HEK293 (cell line): ENCODE measurements at regions not wholly inside any gene's neighbourhood (a gene's known extent, or its start where the extent isn't known, plus 50 kb on each side); places are given as distances from the start of the nearest gene placed in this dataset.

ENCODE experiments used
- CTCF ChIA-PET: fragments of 350-600 bp; formaldehyde crosslinking; extraction: SDS; loops from one replicate; lab custom pipeline; 2021; ENCODE audit warnings: antibody characterized with exemption; lab: Yijun Ruan, JAX
- POLR2A ChIA-PET: fragments of 300-600 bp; formaldehyde crosslinking; extraction: SDS; loops from one replicate; lab custom pipeline; 2020; ENCODE audit warnings: antibody characterized with exemption, inconsistent platforms; lab: Yijun Ruan, JAX
- H3K27ac ChIP-seq: fragments of 200-500 bp; sonication (Bioruptor generic); 2 replicates; pipeline ENCODE4 v1.5.1; 2014; ENCODE audit warnings: low read depth, low read length, control low read depth, inconsistent platforms; ENCODE audit errors: extremely low read depth
- H3K36me3 ChIP-seq, 2 experiments: fragments of 200-500 bp in 1 of 2; sonication (Bioruptor generic) in 1 of 2; 1 replicate in 1 of 2; 2 replicates in 1 of 2; pipeline ENCODE4 v1.5.1; 2014 to 2017; ENCODE audit warnings: inconsistent platforms in 2 of 2, low read length in 2 of 2; ENCODE audit not compliant: control insufficient read depth in 2 of 2, insufficient read depth in 1 of 2
- H3K4me1 ChIP-seq: fragments of 200-500 bp; sonication (Bioruptor generic); 2 replicates; pipeline ENCODE4 v1.5.1; 2014; ENCODE audit warnings: mild to moderate bottlenecking, low read length, inconsistent platforms; ENCODE audit not compliant: control insufficient read depth, insufficient read depth
- H3K4me3 ChIP-seq: 2 replicates; pipeline ENCODE4 v1.5.1; 2011; ENCODE audit warnings: low read depth, mild to moderate bottlenecking, control low read depth, low read length, moderate library complexity
- H3K9me3 ChIP-seq: fragments of 200-500 bp; sonication (Bioruptor generic); 2 replicates; pipeline ENCODE4 v1.5.1; 2014; ENCODE audit warnings: low read depth, low read length, inconsistent platforms; ENCODE audit not compliant: control insufficient read depth, insufficient read depth
- ATF2 ChIP-seq: fragments of 450-650 bp; formaldehyde crosslinking; IDR thresholded peaks from 2 replicates; pipeline ENCODE4 v1.5.1; 2016; ENCODE audit warnings: missing biosample characterization, missing genetic modification characterization, low read depth
- EGR2 ChIP-seq: fragments of 450-650 bp; formaldehyde crosslinking; IDR thresholded peaks from 2 replicates; pipeline ENCODE4 v1.5.1; 2016; ENCODE audit warnings: low read depth, missing biosample characterization, missing genetic modification characterization
- KLF9 ChIP-seq: fragments of 450-650 bp; formaldehyde crosslinking; IDR thresholded peaks from 2 replicates; pipeline ENCODE4 v1.5.1; 2016; ENCODE audit warnings: missing biosample characterization, missing genetic modification characterization, low read depth
- PATZ1 ChIP-seq: fragments of 450-650 bp; formaldehyde crosslinking; IDR thresholded peaks from 2 replicates; pipeline ENCODE4 v1.5.1; 2016; ENCODE audit warnings: missing biosample characterization, missing genetic modification characterization
- PBX3 ChIP-seq: sonication (generic); formaldehyde crosslinking; IDR thresholded peaks from 2 replicates; pipeline ENCODE4 v1.8.1; 2022; ENCODE audit warnings: mild to moderate bottlenecking, moderate library complexity, missing genetic modification reagents
- RBAK ChIP-seq: fragments of 450-650 bp; formaldehyde crosslinking; IDR thresholded peaks from 2 replicates; pipeline ENCODE4 v1.5.1; 2016; ENCODE audit warnings: missing biosample characterization, missing genetic modification characterization
- SALL2 ChIP-seq: fragments of 450-650 bp; formaldehyde crosslinking; IDR thresholded peaks from 2 replicates; pipeline ENCODE4 v1.5.0; 2017; ENCODE audit warnings: missing biosample characterization, mild to moderate bottlenecking, missing genetic modification characterization, borderline replicate concordance
- SCRT2 ChIP-seq: fragments of 450-650 bp; formaldehyde crosslinking; IDR thresholded peaks from 2 replicates; pipeline ENCODE4 v1.5.1; 2016; ENCODE audit warnings: missing biosample characterization, missing genetic modification characterization
- ZBTB17 ChIP-seq: fragments of 450-650 bp; formaldehyde crosslinking; IDR thresholded peaks from 2 replicates; pipeline ENCODE4 v1.5.1; 2016; ENCODE audit warnings: missing biosample characterization, missing genetic modification characterization
- ZEB2 ChIP-seq: fragments of 450-650 bp; formaldehyde crosslinking; IDR thresholded peaks from 2 replicates; pipeline ENCODE4 v1.5.1; 2016; ENCODE audit warnings: missing biosample characterization, missing genetic modification characterization
- ZNF121 ChIP-seq: fragments of 450-650 bp; formaldehyde crosslinking; IDR thresholded peaks from 2 replicates; pipeline ENCODE4 v1.5.1; 2016; ENCODE audit warnings: missing biosample characterization, missing genetic modification characterization
- ZNF16 ChIP-seq: fragments of 450-650 bp; formaldehyde crosslinking; IDR thresholded peaks from 2 replicates; pipeline ENCODE4 v1.5.1; 2016; ENCODE audit warnings: low read depth, missing biosample characterization, missing genetic modification characterization
- ZNF202 ChIP-seq: fragments of 450-650 bp; formaldehyde crosslinking; IDR thresholded peaks from 2 replicates; pipeline ENCODE4 v1.5.1; 2016; ENCODE audit warnings: missing biosample characterization, missing genetic modification characterization, borderline replicate concordance
- ZNF311 ChIP-seq: fragments of 450-650 bp; formaldehyde crosslinking; IDR thresholded peaks from 2 replicates; pipeline ENCODE4 v1.5.1; 2017; ENCODE audit warnings: missing biosample characterization, missing genetic modification characterization, borderline replicate concordance
- ZNF324 ChIP-seq: fragments of 450-650 bp; formaldehyde crosslinking; IDR thresholded peaks from 2 replicates; pipeline ENCODE4 v1.5.1; 2016; ENCODE audit warnings: missing biosample characterization, missing genetic modification characterization
- ZNF391 ChIP-seq: fragments of 450-650 bp; formaldehyde crosslinking; IDR thresholded peaks from 2 replicates; pipeline ENCODE4 v1.5.1; 2016; ENCODE audit warnings: low read depth, missing biosample characterization, missing genetic modification characterization, borderline replicate concordance
- ZNF521 ChIP-seq: fragments of 450-650 bp; formaldehyde crosslinking; IDR thresholded peaks from 2 replicates; pipeline ENCODE4 v1.5.1; 2017; ENCODE audit warnings: missing biosample characterization, mild to moderate bottlenecking, missing genetic modification characterization
- ZNF549 ChIP-seq: fragments of 450-650 bp; IDR thresholded peaks from 2 replicates; pipeline ENCODE4 v1.5.1; 2018; ENCODE audit warnings: missing biosample characterization, missing genetic modification characterization, mild to moderate bottlenecking, inconsistent platforms, moderate library complexity
- ZNF555 ChIP-seq: fragments of 450-650 bp; formaldehyde crosslinking; conservative IDR thresholded peaks from 2 replicates; pipeline ENCODE4 v1.5.1; 2017; ENCODE audit warnings: missing biosample characterization, mild to moderate bottlenecking, missing genetic modification characterization, inconsistent platforms
- ZNF664 ChIP-seq: fragments of 450-650 bp; formaldehyde crosslinking; IDR thresholded peaks from 2 replicates; pipeline ENCODE4 v1.5.1; 2016; ENCODE audit warnings: missing biosample characterization, missing genetic modification characterization
- ZSCAN4 ChIP-seq: fragments of 450-650 bp; formaldehyde crosslinking; IDR thresholded peaks from 2 replicates; pipeline ENCODE4 v1.5.1; 2017; ENCODE audit warnings: missing biosample characterization, missing genetic modification characterization

GRCh38 chr2:60316381-60317033 is 236.9 kb downstream of the BCL11A start:
- POLR2A ChIA-PET, result no interaction called here

GRCh38 chr2:60313470-60314172 is 239.8 kb downstream of the BCL11A start:
- CTCF ChIA-PET, result interaction anchor here (1.0 kb wide), 1 partner anchor 12 kb away, joined by 3 read pairs; no protein-coding TSS in a partner anchor
- H3K4me3 ChIP-seq, result no peak overlapping the region
- H3K4me1 ChIP-seq, result no peaks in the 10 kb centered on the region
- no peak overlapping the region for H3K27ac ChIP-seq
- TF ChIP-seq ZNF549 (tag by site-specific recombination), result no peak
- TF ChIP-seq ZSCAN4 (tag by site-specific recombination), result no peak
- no peak for TF ChIP-seq PBX3 (CRISPR knock-in tag)
- H3K36me3 ChIP-seq, result no peaks in the 10 kb centered on the region
- no peaks in the 10 kb centered on the region for H3K9me3 ChIP-seq
- POLR2A ChIA-PET, result no interaction called here

More at GRCh38 chr2:60316381-60317033, 236.9 kb downstream of the BCL11A start:
- no peaks in the 10 kb centered on the region for H3K9me3 ChIP-seq
- TF ChIP-seq RBAK (tag by site-specific recombination), result no peak
- no peak for TF ChIP-seq ZNF121
- no peak for TF ChIP-seq SCRT2 (tag by site-specific recombination)
- TF ChIP-seq ZNF521 (tag by site-specific recombination), result no peak
- no peak for TF ChIP-seq ZNF324 (tag by site-specific recombination)
- no peak for TF ChIP-seq PATZ1
- H3K27ac ChIP-seq, result no peak overlapping the region
- no peak overlapping the region for H3K4me3 ChIP-seq
- no peaks in the 10 kb centered on the region for H3K4me1 ChIP-seq
- no peaks in the 10 kb centered on the region for H3K36me3 ChIP-seq
- CTCF ChIA-PET, result no interaction called here

- CTCF ChIA-PET, result interaction anchor here (0.6 kb wide), 2 partner anchors 18 to 57 kb away, joined by 3 read pairs; no protein-coding TSS in a partner anchor
- no peaks in the 10 kb centered on the region for H3K9me3 ChIP-seq
- H3K27ac ChIP-seq, result no peak overlapping the region
- POLR2A ChIA-PET, result interaction anchor here (0.6 to 1.0 kb wide), 2 partner anchors 21 to 72 kb away, joined by 3 to 5 read pairs; no protein-coding TSS in a partner anchor
- H3K4me3 ChIP-seq, result no peak overlapping the region
- no peaks in the 10 kb centered on the region for H3K36me3 ChIP-seq
- TF ChIP-seq ZNF555 (no peak), ZNF202 (tag by site-specific recombination) (no peak), KLF9 (tag by site-specific recombination) (no peak), ZNF664 (tag by site-specific recombination) (no peak), ZNF16 (no peak), RBAK (tag by site-specific recombination) (no peak), ATF2 (tag by site-specific recombination) (no peak), ZBTB17 (tag by site-specific recombination) (no peak), ZEB2 (tag by site-specific recombination) (no peak), ZNF391 (no peak), ZNF311 (tag by site-specific recombination) (no peak), SALL2 (tag by site-specific recombination) (no peak), EGR2 (tag by site-specific recombination) (no peak)
- TF ChIP-seq, all 188 proteins: peak for 0
- no peaks in the 10 kb centered on the region for H3K4me1 ChIP-seq
Measured at GRCh38 chr2:60312618-60313017, 240.8 kb downstream of the BCL11A start.
